MCF 10A (cell line): ENCODE measurements at regions not wholly inside any gene's neighbourhood (a gene's known extent, or its start where the extent isn't known, plus 50 kb on each side); places are given as distances from the start of the nearest gene placed in this dataset.

Experiments used
- BruUV-seq: library from RNA; stranded (reverse); fragments of 400-500 nt; replicated peaks from 2 replicates; lab custom pipeline; 2021; lab: Mats Ljungman, UMichigan
- CTCF ChIA-PET: fragments of 300-600 bp; sonication (Branson Sonifier 250); formaldehyde crosslinking; extraction: SDS; loops from one replicate; lab custom pipeline; 2021; ENCODE audit warnings: antibody characterized with exemption, inconsistent platforms; lab: Yijun Ruan, JAX
- POLR2A ChIA-PET: fragments of 300-600, 350-650 bp; sonication (Branson Sonifier 250); formaldehyde crosslinking; extraction: SDS; loops from one replicate; lab custom pipeline; 2020; ENCODE audit warnings: antibody characterized with exemption, inconsistent platforms; lab: Yijun Ruan, JAX
- DNase-seq: peaks from one replicate; pipeline ENCODE4 v3.0.0-alpha.2; 2018; ENCODE audit not compliant: unreplicated experiment
- H3K27ac Mint-ChIP-seq: one replicate; pipeline ENCODE4 v1.8.0; 2022; ENCODE audit warnings: mild to moderate bottlenecking, low read depth, mixed read lengths; ENCODE audit not compliant: unreplicated experiment
- H3K27me3 Mint-ChIP-seq: one replicate; pipeline ENCODE4 v1.8.0; 2022; ENCODE audit warnings: mixed read lengths; ENCODE audit not compliant: insufficient read depth, unreplicated experiment
- H3K36me3 Mint-ChIP-seq: one replicate; pipeline ENCODE4 v1.8.0; 2022; ENCODE audit warnings: mild to moderate bottlenecking, moderate library complexity, mixed read lengths; ENCODE audit not compliant: insufficient read depth, unreplicated experiment
- H3K4me1 Mint-ChIP-seq: one replicate; pipeline ENCODE4 v1.8.0; 2022; ENCODE audit warnings: mixed read lengths; ENCODE audit not compliant: insufficient read depth, unreplicated experiment
- H3K4me3 Mint-ChIP-seq: one replicate; pipeline ENCODE4 v1.8.0; 2022; ENCODE audit warnings: mild to moderate bottlenecking, moderate library complexity, mixed read lengths; ENCODE audit not compliant: unreplicated experiment
- H3K9me3 Mint-ChIP-seq: one replicate; pipeline ENCODE4 v1.8.0; 2022; ENCODE audit warnings: mixed read lengths; ENCODE audit not compliant: unreplicated experiment
- intact Hi-C: fragments of 100-400 bp; cut with micrococcal nuclease; formaldehyde crosslinking; loops from 2 replicates; pipeline ENCODE4 v1.14.1; 2022
- TF ChIP-seq, protein P1 (sequence below): fragments of 200-600 bp; IDR thresholded peaks from one replicate; pipeline ENCODE4 v1.8.0; 2022; ENCODE audit warnings: antibody characterized with exemption, mild to moderate bottlenecking; ENCODE audit not compliant: unreplicated experiment

GRCh38 chr10:81564143-81564542 is 310.9 kb upstream of the NRG3 start:
- Mint-ChIP-seq H3K27ac (no peak overlapping the region), H3K27me3 (no peaks in the 10 kb centered on the region), H3K36me3 (no peaks in the 10 kb centered on the region), H3K9me3 (peaks cover 7% of the 10 kb centered on the region), H3K4me1 (no peaks in the 10 kb centered on the region), H3K4me3 (no peak overlapping the region)
- DNase-seq: no peak
- no TSS peak for BruUV-seq
- intact Hi-C loops: no loop called here
- POLR2A ChIA-PET: no interaction called here
- CTCF ChIA-PET: interaction anchor here (0.6 kb wide), 1 partner anchor 39 kb away, joined by 3 read pairs; no protein-coding TSS in a partner anchor
- TF ChIP-seq, protein P1, sequence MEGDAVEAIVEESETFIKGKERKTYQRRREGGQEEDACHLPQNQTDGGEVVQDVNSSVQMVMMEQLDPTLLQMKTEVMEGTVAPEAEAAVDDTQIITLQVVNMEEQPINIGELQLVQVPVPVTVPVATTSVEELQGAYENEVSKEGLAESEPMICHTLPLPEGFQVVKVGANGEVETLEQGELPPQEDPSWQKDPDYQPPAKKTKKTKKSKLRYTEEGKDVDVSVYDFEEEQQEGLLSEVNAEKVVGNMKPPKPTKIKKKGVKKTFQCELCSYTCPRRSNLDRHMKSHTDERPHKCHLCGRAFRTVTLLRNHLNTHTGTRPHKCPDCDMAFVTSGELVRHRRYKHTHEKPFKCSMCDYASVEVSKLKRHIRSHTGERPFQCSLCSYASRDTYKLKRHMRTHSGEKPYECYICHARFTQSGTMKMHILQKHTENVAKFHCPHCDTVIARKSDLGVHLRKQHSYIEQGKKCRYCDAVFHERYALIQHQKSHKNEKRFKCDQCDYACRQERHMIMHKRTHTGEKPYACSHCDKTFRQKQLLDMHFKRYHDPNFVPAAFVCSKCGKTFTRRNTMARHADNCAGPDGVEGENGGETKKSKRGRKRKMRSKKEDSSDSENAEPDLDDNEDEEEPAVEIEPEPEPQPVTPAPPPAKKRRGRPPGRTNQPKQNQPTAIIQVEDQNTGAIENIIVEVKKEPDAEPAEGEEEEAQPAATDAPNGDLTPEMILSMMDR: no peak

DNA sequence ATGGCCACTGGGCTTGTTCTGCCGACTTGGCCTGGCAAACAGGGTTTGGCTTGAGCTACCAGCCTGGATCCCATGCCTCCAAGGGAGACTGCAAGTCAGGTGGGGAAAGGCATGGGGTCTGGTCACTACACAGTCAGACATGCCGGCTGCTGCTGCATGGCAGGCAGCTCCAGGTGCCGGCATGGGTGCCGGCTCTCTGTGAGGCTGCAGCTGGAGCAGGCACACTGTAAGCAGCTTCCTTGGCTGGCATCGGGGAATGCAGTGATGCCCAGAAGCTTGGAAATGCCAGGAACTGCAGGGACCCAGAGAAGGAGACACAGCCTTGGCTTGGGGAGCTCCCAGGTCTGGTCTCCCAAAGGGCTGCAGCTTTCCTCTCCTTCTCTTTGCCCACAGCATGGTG is 305.5 kb upstream of the NRG3 start:
- DNase-seq: no peak
- POLR2A ChIA-PET: no interaction called here
- Mint-ChIP-seq H3K36me3 (no peaks in the 10 kb centered on the region), H3K4me1 (no peaks in the 10 kb centered on the region), H3K9me3 (peaks cover 7% of the 10 kb centered on the region), H3K4me3 (no peak overlapping the region), H3K27ac (no peak overlapping the region), H3K27me3 (no peaks in the 10 kb centered on the region)
- no TSS peak for BruUV-seq
- TF ChIP-seq, protein P1: no peak
- intact Hi-C loops: no loop called here
- CTCF ChIA-PET: interaction anchor here (0.6 to 0.7 kb wide), 2 partner anchors 174 to 550 kb away, joined by 3 read pairs; no protein-coding TSS in a partner anchor

DNA sequence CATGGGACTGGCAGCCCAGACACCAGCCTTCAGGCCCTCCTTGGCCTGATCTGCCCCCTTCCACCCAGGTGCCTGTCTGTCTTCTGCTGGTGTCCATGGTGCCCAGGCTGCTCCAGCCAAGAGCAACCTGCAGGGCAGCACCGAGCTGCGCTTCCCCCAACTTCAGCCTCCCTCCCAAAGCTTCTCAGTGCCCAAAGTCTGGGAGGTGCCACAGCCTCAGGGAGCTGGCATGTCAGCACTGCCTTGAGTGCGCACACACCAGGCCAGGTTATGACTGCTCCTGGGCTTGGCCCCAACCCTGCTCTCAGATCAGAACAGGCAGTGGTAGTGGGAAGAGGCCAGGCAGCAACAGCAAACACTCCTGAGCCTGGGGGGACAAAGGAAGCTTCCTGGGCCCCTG is 304.6 kb upstream of the NRG3 start:
- TF ChIP-seq, protein P1: no peak
- H3K9me3 Mint-ChIP-seq: no peaks in the 10 kb centered on the region
- DNase-seq: no peak
- no peaks in the 10 kb centered on the region for H3K4me1 Mint-ChIP-seq
- H3K4me3 Mint-ChIP-seq: no peak overlapping the region
- no peak overlapping the region for H3K27ac Mint-ChIP-seq
- ChIA-PET CTCF (no interaction called here), POLR2A (interaction anchor here (1.3 kb wide), 1 partner anchor 8 kb away, joined by 3 read pairs; no protein-coding TSS in a partner anchor)
- intact Hi-C loops: no loop called here
- H3K27me3 Mint-ChIP-seq: no peaks in the 10 kb centered on the region
- no TSS peak for BruUV-seq
- no peaks in the 10 kb centered on the region for H3K36me3 Mint-ChIP-seq

GRCh38 chr10:81570878-81571794 is 303.9 kb upstream of the NRG3 start:
- H3K9me3 Mint-ChIP-seq: peaks cover 7% of the 10 kb centered on the region
- no peaks in the 10 kb centered on the region for H3K36me3 Mint-ChIP-seq
- intact Hi-C loops: no loop called here
- no peaks in the 10 kb centered on the region for H3K27me3 Mint-ChIP-seq
- H3K27ac Mint-ChIP-seq: no peak overlapping the region
- no peak overlapping the region for H3K4me3 Mint-ChIP-seq
- DNase-seq: no peak
- BruUV-seq: no TSS peak
- TF ChIP-seq, protein P1: no peak
- ChIA-PET CTCF (no interaction called here), POLR2A (interaction anchor here (1.3 kb wide), 1 partner anchor 7 kb away, joined by 3 read pairs; no protein-coding TSS in a partner anchor)
- peaks cover 5% of the 10 kb centered on the region for H3K4me1 Mint-ChIP-seq
